ENCODE measurements at regions not wholly inside any gene's neighbourhood (a gene's known extent, or its start where the extent isn't known, plus 50 kb on each side); places are given as distances from the start of the nearest gene placed in this dataset.

DNA sequence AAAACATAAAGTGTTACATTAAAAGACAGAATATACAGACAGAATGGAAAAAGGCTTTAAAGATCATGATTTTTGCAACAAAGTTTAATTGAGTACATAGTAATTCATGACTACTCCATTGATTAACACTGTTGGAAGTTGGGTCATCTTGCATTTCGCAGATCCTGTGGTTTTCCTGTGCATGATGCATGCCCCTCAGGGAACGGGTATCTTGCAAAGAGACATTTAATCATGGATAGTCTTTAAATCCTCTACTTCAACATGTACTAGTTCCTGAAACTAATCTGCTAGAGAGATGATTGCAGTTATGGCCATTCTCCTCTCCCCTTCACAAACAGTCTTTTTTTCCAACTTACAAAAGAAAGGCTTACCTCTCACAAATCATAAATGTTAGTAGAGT lies 155.6 kb upstream of the DSEL start:
- Mint-ChIP-seq H3K4me3 (no peak overlapping the region), H3K9me3 (no peaks in the 10 kb centered on the region), H3K27me3 (no peaks in the 10 kb centered on the region), H3K27ac (no peak overlapping the region), H3K4me1 (no peaks in the 10 kb centered on the region), H3K36me3 (ENCODE audit: low read depth) (no peaks in the 10 kb centered on the region)
- intact Hi-C loops (cut with micrococcal nuclease), result no loop called here
- ChIA-PET CTCF (no interaction called here), POLR2A (no interaction called here)
- TF ChIP-seq, protein P1, sequence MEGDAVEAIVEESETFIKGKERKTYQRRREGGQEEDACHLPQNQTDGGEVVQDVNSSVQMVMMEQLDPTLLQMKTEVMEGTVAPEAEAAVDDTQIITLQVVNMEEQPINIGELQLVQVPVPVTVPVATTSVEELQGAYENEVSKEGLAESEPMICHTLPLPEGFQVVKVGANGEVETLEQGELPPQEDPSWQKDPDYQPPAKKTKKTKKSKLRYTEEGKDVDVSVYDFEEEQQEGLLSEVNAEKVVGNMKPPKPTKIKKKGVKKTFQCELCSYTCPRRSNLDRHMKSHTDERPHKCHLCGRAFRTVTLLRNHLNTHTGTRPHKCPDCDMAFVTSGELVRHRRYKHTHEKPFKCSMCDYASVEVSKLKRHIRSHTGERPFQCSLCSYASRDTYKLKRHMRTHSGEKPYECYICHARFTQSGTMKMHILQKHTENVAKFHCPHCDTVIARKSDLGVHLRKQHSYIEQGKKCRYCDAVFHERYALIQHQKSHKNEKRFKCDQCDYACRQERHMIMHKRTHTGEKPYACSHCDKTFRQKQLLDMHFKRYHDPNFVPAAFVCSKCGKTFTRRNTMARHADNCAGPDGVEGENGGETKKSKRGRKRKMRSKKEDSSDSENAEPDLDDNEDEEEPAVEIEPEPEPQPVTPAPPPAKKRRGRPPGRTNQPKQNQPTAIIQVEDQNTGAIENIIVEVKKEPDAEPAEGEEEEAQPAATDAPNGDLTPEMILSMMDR (IDR thresholded peaks at IDR 0.05), result no peak
- no peak for ATAC-seq (ENCODE audit: low read depth)
- DNase-seq, result no peak

GRCh38 chr18:67670024-67670543 lies 153.6 kb upstream of the DSEL start:
- no peak for ATAC-seq (ENCODE audit: low read depth)
- Mint-ChIP-seq H3K27me3 (no peaks in the 10 kb centered on the region), H3K4me1 (no peaks in the 10 kb centered on the region), H3K36me3 (ENCODE audit: low read depth) (no peaks in the 10 kb centered on the region), H3K4me3 (no peak overlapping the region), H3K27ac (no peak overlapping the region), H3K9me3 (no peaks in the 10 kb centered on the region)
- DNase-seq, result no peak
- POLR2A ChIA-PET, result no interaction called here
- intact Hi-C loops (cut with micrococcal nuclease), result no loop called here
- CTCF ChIA-PET, result no interaction called here
- TF ChIP-seq, protein P1 (IDR thresholded peaks at IDR 0.05), result no peak

DNA sequence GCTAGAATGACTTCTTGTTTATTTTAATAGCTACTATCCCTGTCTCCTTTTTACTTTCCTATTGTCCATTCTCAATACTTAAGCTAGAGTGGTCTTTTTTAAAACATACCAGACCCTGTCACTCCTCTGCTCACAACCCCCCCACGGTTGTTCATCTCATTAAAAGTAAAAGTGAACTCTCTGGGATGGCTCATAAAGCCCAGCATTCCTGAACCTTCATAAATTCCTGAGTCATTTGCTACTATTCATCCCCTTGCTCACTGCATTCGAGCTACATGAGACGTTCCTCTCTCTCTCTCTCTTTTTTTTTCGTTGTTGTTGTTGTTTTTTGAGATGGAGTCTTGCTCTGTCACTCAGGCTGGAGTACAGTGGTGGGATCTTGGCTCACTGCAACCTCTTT lies 148.7 kb upstream of the DSEL start:
- no peak overlapping the region for H3K27ac Mint-ChIP-seq
- no peaks in the 10 kb centered on the region for H3K27me3 Mint-ChIP-seq
- H3K4me3 Mint-ChIP-seq, result no peak overlapping the region
- ATAC-seq (ENCODE audit: low read depth), result no peak
- peaks cover 2% of the 10 kb centered on the region for H3K9me3 Mint-ChIP-seq
- ChIA-PET POLR2A (no interaction called here), CTCF (no interaction called here)
- intact Hi-C loops (cut with micrococcal nuclease), result no loop called here
- no peak for DNase-seq
- TF ChIP-seq, protein P1 (IDR thresholded peaks at IDR 0.05), result no peak
- no peaks in the 10 kb centered on the region for H3K36me3 Mint-ChIP-seq (ENCODE audit: low read depth)
- no peaks in the 10 kb centered on the region for H3K4me1 Mint-ChIP-seq

GRCh38 chr18:67662996-67663395 lies 146.5 kb upstream of the DSEL start:
- ATAC-seq (ENCODE audit: low read depth) (no peak), DNase-seq (no peak)
- peaks cover 3% of the 10 kb centered on the region for H3K9me3 Mint-ChIP-seq
- H3K4me1 Mint-ChIP-seq, result no peaks in the 10 kb centered on the region
- no peaks in the 10 kb centered on the region for H3K36me3 Mint-ChIP-seq (ENCODE audit: low read depth)
- TF ChIP-seq, protein P1 (IDR thresholded peaks at IDR 0.05), result no peak
- POLR2A ChIA-PET, result no interaction called here
- intact Hi-C loops (cut with micrococcal nuclease), result no loop called here
- no peaks in the 10 kb centered on the region for H3K27me3 Mint-ChIP-seq
- CTCF ChIA-PET, result no interaction called here
- no peak overlapping the region for H3K27ac Mint-ChIP-seq
- no peak overlapping the region for H3K4me3 Mint-ChIP-seq

- Mint-ChIP-seq H3K27ac (no peak overlapping the region), H3K4me1 (no peaks in the 10 kb centered on the region), H3K27me3 (no peaks in the 10 kb centered on the region), H3K36me3 (ENCODE audit: low read depth) (no peaks in the 10 kb centered on the region), H3K9me3 (peaks cover 3% of the 10 kb centered on the region), H3K4me3 (no peak overlapping the region)
- TF ChIP-seq, protein P1 (IDR thresholded peaks at IDR 0.05), result no peak
- POLR2A ChIA-PET, result no interaction called here
- intact Hi-C loops (cut with micrococcal nuclease), result no loop called here
- ATAC-seq (ENCODE audit: low read depth) (no peak), DNase-seq (no peak)
- CTCF ChIA-PET, result no interaction called here
These were observed 145.0 kb upstream of the DSEL start for GRCh38 chr18:67661555-67661954.
